ENCODE measurements at regions not wholly inside any gene's neighbourhood (a gene's known extent, or its start where the extent isn't known, plus 50 kb on each side); places are given as distances from the start of the nearest gene placed in this dataset.
"Not testable (repeated sequence)": the region's sequence is repeated elsewhere in the genome, so short reads cannot be mapped to it uniquely, and the experiment has no call there.

DNA sequence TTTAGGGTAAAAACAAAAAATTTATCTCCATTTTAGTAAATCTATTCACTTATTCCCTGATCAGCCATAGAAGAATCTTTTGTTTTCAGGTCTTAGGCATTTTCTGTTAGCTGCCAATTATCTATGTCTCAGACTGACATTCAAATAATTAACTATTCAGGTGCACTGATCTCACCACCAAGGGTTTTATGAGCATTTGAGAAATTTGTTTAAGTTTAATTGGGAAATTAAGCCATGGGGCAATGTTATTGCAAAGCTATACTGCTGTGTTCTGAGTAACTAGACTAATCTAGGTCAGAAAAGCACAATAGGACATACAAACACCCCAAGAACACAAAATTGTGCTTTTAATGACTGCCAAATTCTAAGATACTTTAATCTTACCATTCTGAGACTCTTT is 210.7 kb upstream of the EDNRB start:
- H4K20me1 ChIP-seq (ENCODE audit: low read depth, low read length) = no peaks in the 10 kb centered on the region
- H3K27me3 ChIP-seq (ENCODE audit: low read length) = no peaks in the 10 kb centered on the region
- H3K4me3 ChIP-seq (ENCODE audit: insufficient read depth, low read length, poor library complexity, severe bottlenecking) = no peak overlapping the region
- no peak overlapping the region for H3K27ac ChIP-seq (ENCODE audit: low read depth, low read length)
- H3K9me3 ChIP-seq (ENCODE audit: insufficient read depth, low read length) = no peaks in the 10 kb centered on the region
- H2AFZ ChIP-seq (ENCODE audit: low read depth, low read length, severe bottlenecking) = no peak overlapping the region
- H3K79me2 ChIP-seq (ENCODE audit: insufficient read depth, low read length) = no peaks in the 10 kb centered on the region
- H3K9me2 ChIP-seq (replicated peaks; ENCODE audit: insufficient read depth, low read length) = no peaks in the 10 kb centered on the region
- H3K9ac ChIP-seq (ENCODE audit: low read length) = no peak overlapping the region
- no peak overlapping the region for H3K4me2 ChIP-seq (ENCODE audit: low read depth, low read length, poor library complexity, severe bottlenecking)
- no peaks in the 10 kb centered on the region for H3K36me3 ChIP-seq (ENCODE audit: low read length)
- no peaks in the 10 kb centered on the region for H3F3A ChIP-seq (ENCODE audit: insufficient read depth)
- TF ChIP-seq, protein P1, sequence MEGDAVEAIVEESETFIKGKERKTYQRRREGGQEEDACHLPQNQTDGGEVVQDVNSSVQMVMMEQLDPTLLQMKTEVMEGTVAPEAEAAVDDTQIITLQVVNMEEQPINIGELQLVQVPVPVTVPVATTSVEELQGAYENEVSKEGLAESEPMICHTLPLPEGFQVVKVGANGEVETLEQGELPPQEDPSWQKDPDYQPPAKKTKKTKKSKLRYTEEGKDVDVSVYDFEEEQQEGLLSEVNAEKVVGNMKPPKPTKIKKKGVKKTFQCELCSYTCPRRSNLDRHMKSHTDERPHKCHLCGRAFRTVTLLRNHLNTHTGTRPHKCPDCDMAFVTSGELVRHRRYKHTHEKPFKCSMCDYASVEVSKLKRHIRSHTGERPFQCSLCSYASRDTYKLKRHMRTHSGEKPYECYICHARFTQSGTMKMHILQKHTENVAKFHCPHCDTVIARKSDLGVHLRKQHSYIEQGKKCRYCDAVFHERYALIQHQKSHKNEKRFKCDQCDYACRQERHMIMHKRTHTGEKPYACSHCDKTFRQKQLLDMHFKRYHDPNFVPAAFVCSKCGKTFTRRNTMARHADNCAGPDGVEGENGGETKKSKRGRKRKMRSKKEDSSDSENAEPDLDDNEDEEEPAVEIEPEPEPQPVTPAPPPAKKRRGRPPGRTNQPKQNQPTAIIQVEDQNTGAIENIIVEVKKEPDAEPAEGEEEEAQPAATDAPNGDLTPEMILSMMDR (IDR thresholded peaks at IDR 0.05; ENCODE audit: insufficient read depth, low read length, poor library complexity, severe bottlenecking) = no peak
- no peak for TF ChIP-seq EZH2phosphoT487 (conservative IDR thresholded peaks at IDR 0.05; ENCODE audit: low read length)

DNA sequence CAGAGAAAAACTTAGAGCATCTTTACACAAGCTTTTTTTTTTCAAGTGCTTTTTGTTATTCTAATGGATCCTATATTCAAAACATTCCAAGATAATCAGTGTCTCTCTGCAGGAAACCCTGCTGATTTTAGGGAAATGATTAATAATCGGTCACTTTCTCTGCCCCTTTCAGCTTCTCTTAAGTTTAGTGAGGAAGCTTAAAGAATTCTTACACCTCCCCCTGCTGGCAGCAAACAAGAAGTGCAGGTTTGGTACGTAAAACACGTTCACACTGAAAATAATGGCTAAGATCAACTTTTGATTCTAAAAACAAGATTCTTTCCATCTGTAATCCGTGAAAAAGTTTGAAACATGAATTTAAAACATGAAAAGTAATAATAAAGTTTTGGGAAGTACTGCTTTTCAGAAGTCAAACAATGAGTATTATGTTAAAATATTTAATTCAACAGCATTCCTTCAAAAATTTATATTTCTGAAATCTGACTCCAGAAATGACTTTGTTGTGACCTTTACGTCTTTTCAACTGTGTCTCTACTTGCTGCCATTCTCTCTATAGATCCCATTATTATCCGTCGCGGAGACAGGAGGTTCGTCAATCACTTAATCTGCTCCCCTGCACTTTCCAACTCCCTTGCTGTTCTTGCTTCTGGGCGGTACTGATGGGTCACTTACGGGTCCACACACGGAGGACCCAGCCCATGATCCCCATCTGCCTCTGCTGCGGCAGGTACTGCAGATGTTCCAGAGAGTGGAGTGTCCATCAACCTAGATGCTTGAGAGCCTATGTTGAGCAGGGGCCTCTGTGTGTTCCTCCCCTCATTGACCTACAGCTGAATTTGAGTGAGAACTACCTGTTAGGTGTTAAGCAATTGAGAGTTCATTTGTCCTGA is 203.1 kb upstream of the EDNRB start:
- H3F3A ChIP-seq (ENCODE audit: insufficient read depth) = no peaks in the 10 kb centered on the region
- no peaks in the 10 kb centered on the region for H3K79me2 ChIP-seq (ENCODE audit: insufficient read depth, low read length)
- H2AFZ ChIP-seq (ENCODE audit: low read depth, low read length, severe bottlenecking) = no peak overlapping the region
- H3K36me3 ChIP-seq (ENCODE audit: low read length) = no peaks in the 10 kb centered on the region
- H3K9me3 ChIP-seq (ENCODE audit: insufficient read depth, low read length) = no peaks in the 10 kb centered on the region
- H3K27me3 ChIP-seq (ENCODE audit: low read length) = no peaks in the 10 kb centered on the region
- no peaks in the 10 kb centered on the region for H4K20me1 ChIP-seq (ENCODE audit: low read depth, low read length)
- no peak overlapping the region for H3K4me3 ChIP-seq (ENCODE audit: insufficient read depth, low read length, poor library complexity, severe bottlenecking)
- TF ChIP-seq EZH2phosphoT487 (conservative IDR thresholded peaks at IDR 0.05; ENCODE audit: low read length) = no peak
- TF ChIP-seq, protein P1 (IDR thresholded peaks at IDR 0.05; ENCODE audit: insufficient read depth, low read length, poor library complexity, severe bottlenecking) = peak; percentile 85
- H3K9ac ChIP-seq (ENCODE audit: low read length) = no peak overlapping the region
- no peak overlapping the region for H3K27ac ChIP-seq (ENCODE audit: low read depth, low read length)
- H3K4me2 ChIP-seq (ENCODE audit: low read depth, low read length, poor library complexity, severe bottlenecking) = no peak overlapping the region
- H3K9me2 ChIP-seq (replicated peaks; ENCODE audit: insufficient read depth, low read length) = no peaks in the 10 kb centered on the region

DNA sequence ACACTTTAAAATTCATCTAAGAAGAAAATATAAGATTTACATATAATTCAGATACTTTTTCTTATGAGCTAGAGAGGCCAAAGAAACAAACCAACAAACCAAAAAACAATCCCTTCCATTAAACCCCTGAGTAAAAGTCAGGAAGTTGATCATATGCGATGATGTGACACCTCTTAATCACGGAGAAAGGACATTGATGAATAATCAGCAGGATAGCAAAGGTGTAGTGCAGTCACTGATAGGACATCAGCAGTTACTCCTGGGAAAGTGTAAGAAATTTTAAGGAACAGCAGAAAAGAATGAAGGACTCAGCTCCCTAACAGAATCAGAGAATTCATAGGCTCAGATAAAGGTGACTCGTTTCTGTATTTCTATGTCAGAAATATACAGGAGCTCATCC is 202.4 kb upstream of the EDNRB start:
- no peaks in the 10 kb centered on the region for H3K79me2 ChIP-seq (ENCODE audit: insufficient read depth, low read length)
- no peaks in the 10 kb centered on the region for H3K9me2 ChIP-seq (replicated peaks; ENCODE audit: insufficient read depth, low read length)
- no peak overlapping the region for H3K27ac ChIP-seq (ENCODE audit: low read depth, low read length)
- no peaks in the 10 kb centered on the region for H3K27me3 ChIP-seq (ENCODE audit: low read length)
- no peak overlapping the region for H3K4me2 ChIP-seq (ENCODE audit: low read depth, low read length, poor library complexity, severe bottlenecking)
- H3K9me3 ChIP-seq (ENCODE audit: insufficient read depth, low read length) = no peaks in the 10 kb centered on the region
- TF ChIP-seq, protein P1 (IDR thresholded peaks at IDR 0.05; ENCODE audit: insufficient read depth, low read length, poor library complexity, severe bottlenecking) = no peak
- TF ChIP-seq EZH2phosphoT487 (conservative IDR thresholded peaks at IDR 0.05; ENCODE audit: low read length) = no peak
- no peaks in the 10 kb centered on the region for H4K20me1 ChIP-seq (ENCODE audit: low read depth, low read length)
- no peak overlapping the region for H3K4me3 ChIP-seq (ENCODE audit: insufficient read depth, low read length, poor library complexity, severe bottlenecking)
- H3K9ac ChIP-seq (ENCODE audit: low read length) = no peak overlapping the region
- H3F3A ChIP-seq (ENCODE audit: insufficient read depth) = no peaks in the 10 kb centered on the region
- H2AFZ ChIP-seq (ENCODE audit: low read depth, low read length, severe bottlenecking) = no peak overlapping the region
- no peaks in the 10 kb centered on the region for H3K36me3 ChIP-seq (ENCODE audit: low read length)

DNA sequence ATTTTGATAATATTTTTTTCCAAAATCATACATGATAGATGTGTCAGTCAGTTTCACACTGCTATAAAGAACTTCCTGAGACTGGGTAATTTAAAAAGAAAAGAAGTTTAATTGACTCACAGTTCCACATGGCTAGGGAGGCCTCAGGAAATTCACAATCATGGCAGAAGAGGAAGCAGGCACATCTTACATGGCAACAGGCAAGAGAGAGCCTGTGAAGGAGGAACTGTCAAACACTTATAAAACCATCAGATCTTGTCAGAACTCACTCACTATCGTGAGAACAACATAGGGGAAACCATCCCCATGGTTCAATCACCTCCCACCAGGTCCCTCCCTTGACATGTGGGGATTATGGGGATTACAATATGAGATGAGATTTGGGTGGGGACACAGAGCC is 201.5 kb upstream of the EDNRB start:
- not testable (repeated sequence) for H3K36me3 ChIP-seq (ENCODE audit: low read length); H3K27me3 ChIP-seq (ENCODE audit: low read length); H3K4me2 ChIP-seq (ENCODE audit: low read depth, low read length, poor library complexity, severe bottlenecking); H4K20me1 ChIP-seq (ENCODE audit: low read depth, low read length); H3K27ac ChIP-seq (ENCODE audit: low read depth, low read length); H3K9me3 ChIP-seq (ENCODE audit: insufficient read depth, low read length); H3K4me3 ChIP-seq (ENCODE audit: insufficient read depth, low read length, poor library complexity, severe bottlenecking); H3K9ac ChIP-seq (ENCODE audit: low read length); H3K79me2 ChIP-seq (ENCODE audit: insufficient read depth, low read length); H3K9me2 ChIP-seq (replicated peaks; ENCODE audit: insufficient read depth, low read length); H3F3A ChIP-seq (ENCODE audit: insufficient read depth); H2AFZ ChIP-seq (ENCODE audit: low read depth, low read length, severe bottlenecking)

DNA sequence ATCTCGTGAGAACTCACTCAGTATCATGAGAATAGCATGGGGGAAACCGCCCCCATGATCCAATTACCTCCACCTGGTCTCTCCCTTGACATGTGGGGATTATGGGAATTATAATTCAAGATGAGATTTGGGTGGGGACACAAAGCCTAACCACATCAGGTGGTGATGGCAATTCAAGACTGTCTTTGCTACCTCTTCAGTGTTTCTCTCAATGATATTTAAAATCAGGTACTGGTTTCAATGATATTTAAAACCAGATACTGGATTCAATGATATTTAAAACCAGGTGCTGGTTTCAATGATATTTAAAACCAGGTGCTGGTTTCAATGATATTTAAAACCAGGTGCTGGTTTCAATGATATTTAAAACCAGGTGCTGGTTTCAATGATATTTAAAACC is 198.4 kb upstream of the EDNRB start:
- not testable (repeated sequence) for H3K9ac ChIP-seq (ENCODE audit: low read length); H4K20me1 ChIP-seq (ENCODE audit: low read depth, low read length); H3K36me3 ChIP-seq (ENCODE audit: low read length); H3K9me2 ChIP-seq (replicated peaks; ENCODE audit: insufficient read depth, low read length); H3K4me2 ChIP-seq (ENCODE audit: low read depth, low read length, poor library complexity, severe bottlenecking); H3F3A ChIP-seq (ENCODE audit: insufficient read depth); H3K79me2 ChIP-seq (ENCODE audit: insufficient read depth, low read length); H3K27ac ChIP-seq (ENCODE audit: low read depth, low read length); H3K9me3 ChIP-seq (ENCODE audit: insufficient read depth, low read length); H2AFZ ChIP-seq (ENCODE audit: low read depth, low read length, severe bottlenecking); H3K27me3 ChIP-seq (ENCODE audit: low read length); H3K4me3 ChIP-seq (ENCODE audit: insufficient read depth, low read length, poor library complexity, severe bottlenecking)
